CD14-positive monocyte (primary cell): ENCODE measurements at regions not wholly inside any gene's neighbourhood (a gene's known extent, or its start where the extent isn't known, plus 50 kb on each side); places are given as distances from the start of the nearest gene placed in this dataset.

Experiments used
- DNase-seq, 3 donors: peaks; one replicate each; pipeline ENCODE4 v3.0.0-alpha.2; 2011 to 2022
- H2AFZ ChIP-seq: 2 replicates; pipeline ENCODE4 v1.6.0; 2012; ENCODE audit warnings: mild to moderate bottlenecking, low read depth, low read length, inconsistent platforms; ENCODE audit not compliant: insufficient read depth, poor library complexity, severe bottlenecking
- H3K27ac ChIP-seq, 2 donors: 1 replicate in 1 of 2; 2 replicates in 1 of 2; pipeline ENCODE4 v1.5.1; 2012 to 2013; ENCODE audit warnings: low read length in 2 of 2, control low read depth in 1 of 2, inconsistent platforms in 1 of 2, low read depth in 1 of 2, mild to moderate bottlenecking in 1 of 2
- H3K27me3 ChIP-seq, 2 donors: one replicate each; pipeline versions ENCODE4 v1.6.0 to v1.6.1; 2011 to 2013; ENCODE audit warnings: low read length in 2 of 2; ENCODE audit not compliant: control insufficient read depth in 2 of 2, insufficient read depth in 2 of 2
- H3K36me3 ChIP-seq, 2 donors: replicated peaks in 1 of 2; 1 replicate in 1 of 2; 2 replicates in 1 of 2; pipeline versions ENCODE4 v1.5.1 to v1.6.1; 2012 to 2013; ENCODE audit warnings: low read length in 2 of 2, control low read depth in 1 of 2, inconsistent platforms in 1 of 2, mild to moderate bottlenecking in 1 of 2; ENCODE audit not compliant: insufficient read depth in 2 of 2, control insufficient read depth in 1 of 2
- H3K4me1 ChIP-seq, 2 donors: 1 replicate in 1 of 2; 2 replicates in 1 of 2; pipeline versions ENCODE4 v1.5.1 to v1.6.1; 2012 to 2013; ENCODE audit warnings: low read length in 2 of 2, control low read depth in 1 of 2, inconsistent platforms in 1 of 2, mild to moderate bottlenecking in 1 of 2, moderate library complexity in 1 of 2; ENCODE audit not compliant: insufficient read depth in 2 of 2, control insufficient read depth in 1 of 2
- H3K4me2 ChIP-seq: replicated peaks from 2 replicates; pipeline ENCODE3; 2012; ENCODE audit warnings: low read length, moderate library complexity, mild to moderate bottlenecking; ENCODE audit not compliant: poor library complexity, severe bottlenecking; ENCODE audit errors: extremely low read depth
- H3K4me3 ChIP-seq, 3 experiments: fragments of 200-600 bp in 1 of 3; sonication (generic) in 1 of 3; replicated peaks in 1 of 3; 1 replicate in 2 of 3; 2 replicates in 1 of 3; pipeline ENCODE4 v1.5.1; 2011 to 2013; ENCODE audit warnings: low read length in 3 of 3, mild to moderate bottlenecking in 3 of 3, control low read depth in 2 of 3, low read depth in 2 of 3, inconsistent platforms in 1 of 3, moderate library complexity in 1 of 3
- H3K79me2 ChIP-seq: 2 replicates; pipeline ENCODE4 v1.6.0; 2012; ENCODE audit warnings: mild to moderate bottlenecking, control low read depth, inconsistent platforms, low read length, moderate library complexity; ENCODE audit not compliant: insufficient read depth
- H3K9ac ChIP-seq: 2 replicates; pipeline ENCODE4 v1.6.0; 2017; ENCODE audit warnings: low read length, mild to moderate bottlenecking; ENCODE audit not compliant: insufficient read depth, poor library complexity, severe bottlenecking
- H3K9me3 ChIP-seq, 2 donors: replicated peaks in 1 of 2; 1 replicate in 1 of 2; 2 replicates in 1 of 2; pipeline versions ENCODE4 v1.5.1 to v1.6.1; 2012 to 2013; ENCODE audit warnings: low read length in 2 of 2, control low read depth in 1 of 2; ENCODE audit not compliant: control insufficient read depth in 1 of 2, insufficient read depth in 1 of 2
- H4K20me1 ChIP-seq: 2 replicates; pipeline ENCODE4 v1.6.0; 2012; ENCODE audit warnings: mild to moderate bottlenecking, low read length, control low read depth, moderate library complexity; ENCODE audit not compliant: insufficient read depth
- H3K27ac Mint-ChIP-seq, 7 donors: one replicate each; pipeline ENCODE4 v1.8.0; 2020; ENCODE audit warnings: mild to moderate bottlenecking in 7 of 7, mixed read lengths in 7 of 7, moderate library complexity in 6 of 7, inconsistent platforms in 2 of 7
- H3K27me3 Mint-ChIP-seq, 3 donors: one replicate each; pipeline ENCODE4 v1.8.0; 2021 to 2022; ENCODE audit warnings: low read depth in 3 of 3, mild to moderate bottlenecking in 3 of 3, mixed read lengths in 3 of 3, moderate library complexity in 3 of 3, inconsistent platforms in 1 of 3
- H3K36me3 Mint-ChIP-seq, 2 donors: one replicate each; pipeline ENCODE4 v1.8.0; 2020; ENCODE audit warnings: mixed read lengths in 2 of 2, inconsistent platforms in 1 of 2, mild to moderate bottlenecking in 1 of 2
- H3K4me1 Mint-ChIP-seq: one replicate; pipeline ENCODE4 v1.8.0; 2020; ENCODE audit warnings: mild to moderate bottlenecking, mixed read lengths
- H3K4me3 Mint-ChIP-seq, 2 donors: one replicate each; pipeline ENCODE4 v1.8.0; 2020; ENCODE audit warnings: mild to moderate bottlenecking in 2 of 2, mixed read lengths in 2 of 2, moderate library complexity in 1 of 2
- H3K9me3 Mint-ChIP-seq, 7 donors: one replicate each; pipeline ENCODE4 v1.8.0; 2020 to 2022; ENCODE audit warnings: mixed read lengths in 7 of 7, mild to moderate bottlenecking in 6 of 7, moderate library complexity in 6 of 7, inconsistent platforms in 2 of 7
- WGBS: methylation state at CpG from one replicate; pipeline ENCODE4 v1.1.5; 2013; ENCODE audit warnings: missing lambda C conversion rate; ENCODE audit not compliant: insufficient coverage; 5-methylcytosine and 5-hydroxymethylcytosine counted together
- intact Hi-C, 2 donors: fragments of 100-400 bp; cut with micrococcal nuclease; formaldehyde crosslinking; loops; one replicate each; pipeline versions ENCODE4 v1.15.0 to v1.15.1; 2023
- TF ChIP-seq, protein P1 (sequence below): fragments of 200-600 bp; IDR thresholded peaks from one replicate; pipeline ENCODE4 v1.8.0; 2022; ENCODE audit warnings: antibody characterized with exemption, mild to moderate bottlenecking

DNA sequence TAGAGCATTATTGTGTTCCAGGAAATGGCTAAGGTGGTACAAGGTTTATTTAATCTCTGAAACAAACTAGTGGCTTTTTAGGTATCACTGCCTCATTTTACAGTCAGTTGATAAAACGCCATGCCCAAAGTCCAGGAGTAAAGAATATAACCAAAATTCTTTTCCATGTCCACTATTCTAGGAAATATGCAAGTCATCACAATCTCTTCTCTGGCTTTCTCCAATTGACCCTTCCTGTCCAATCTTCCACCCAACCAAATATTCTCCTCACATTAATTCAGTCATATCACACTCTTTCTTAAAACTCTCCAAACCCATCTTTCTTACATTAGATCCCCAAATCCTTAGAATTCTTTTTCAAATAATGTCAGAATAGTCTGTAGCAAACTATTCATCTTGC lies 1110.0 kb upstream of the CDH8 start:
- no peak overlapping the region for H3K27ac Mint-ChIP-seq
- no peaks in the 10 kb centered on the region for H3K9me3 ChIP-seq
- no peak overlapping the region for H3K4me3 ChIP-seq
- H3K4me1 Mint-ChIP-seq = no peaks in the 10 kb centered on the region
- no peaks in the 10 kb centered on the region for H4K20me1 ChIP-seq
- no peaks in the 10 kb centered on the region for H3K27me3 ChIP-seq
- H3K4me2 ChIP-seq = no peak overlapping the region
- H3K4me1 ChIP-seq = no peaks in the 10 kb centered on the region
- intact Hi-C loops = no loop called here
- H3K27me3 Mint-ChIP-seq = peaks cover 0 to 2% (median 0%) of the 10 kb centered on the region in 3 donors
- no peaks in the 10 kb centered on the region for H3K36me3 ChIP-seq
- TF ChIP-seq, protein P1, sequence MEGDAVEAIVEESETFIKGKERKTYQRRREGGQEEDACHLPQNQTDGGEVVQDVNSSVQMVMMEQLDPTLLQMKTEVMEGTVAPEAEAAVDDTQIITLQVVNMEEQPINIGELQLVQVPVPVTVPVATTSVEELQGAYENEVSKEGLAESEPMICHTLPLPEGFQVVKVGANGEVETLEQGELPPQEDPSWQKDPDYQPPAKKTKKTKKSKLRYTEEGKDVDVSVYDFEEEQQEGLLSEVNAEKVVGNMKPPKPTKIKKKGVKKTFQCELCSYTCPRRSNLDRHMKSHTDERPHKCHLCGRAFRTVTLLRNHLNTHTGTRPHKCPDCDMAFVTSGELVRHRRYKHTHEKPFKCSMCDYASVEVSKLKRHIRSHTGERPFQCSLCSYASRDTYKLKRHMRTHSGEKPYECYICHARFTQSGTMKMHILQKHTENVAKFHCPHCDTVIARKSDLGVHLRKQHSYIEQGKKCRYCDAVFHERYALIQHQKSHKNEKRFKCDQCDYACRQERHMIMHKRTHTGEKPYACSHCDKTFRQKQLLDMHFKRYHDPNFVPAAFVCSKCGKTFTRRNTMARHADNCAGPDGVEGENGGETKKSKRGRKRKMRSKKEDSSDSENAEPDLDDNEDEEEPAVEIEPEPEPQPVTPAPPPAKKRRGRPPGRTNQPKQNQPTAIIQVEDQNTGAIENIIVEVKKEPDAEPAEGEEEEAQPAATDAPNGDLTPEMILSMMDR = no peak
- no peaks in the 10 kb centered on the region for H3K36me3 Mint-ChIP-seq
- no peaks in the 10 kb centered on the region for H3K79me2 ChIP-seq
- DNase-seq = no peak
- peaks cover 0 to 5% (median 2%) of the 10 kb centered on the region in 7 donors for H3K9me3 Mint-ChIP-seq
- H3K9ac ChIP-seq = no peak overlapping the region
- 40% methylated on average over 1 of the region's 1 CpG for WGBS
- H2AFZ ChIP-seq = no peak overlapping the region
- no peak overlapping the region for H3K27ac ChIP-seq
- H3K4me3 Mint-ChIP-seq = no peak overlapping the region

DNA sequence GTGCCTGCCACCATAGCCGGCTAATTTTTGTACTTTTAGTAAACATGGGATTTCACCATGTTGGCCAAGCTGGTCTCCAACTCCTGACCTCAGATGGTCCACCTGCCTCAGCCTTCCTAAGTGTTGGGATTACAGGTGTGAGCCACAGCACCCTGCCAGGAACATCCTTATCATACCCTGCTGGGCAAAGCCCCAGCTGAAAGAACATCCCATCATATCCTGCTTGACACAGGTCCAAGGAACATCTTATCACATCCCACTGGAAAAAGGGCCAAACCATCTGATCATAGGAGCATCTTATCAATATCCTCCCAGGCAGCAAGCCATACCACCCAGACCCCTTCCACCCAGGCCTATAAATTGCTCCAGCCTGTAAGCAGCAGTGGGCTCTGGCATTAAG lies 1109.2 kb upstream of the CDH8 start:
- H3K4me1 Mint-ChIP-seq = no peaks in the 10 kb centered on the region
- H3K27ac ChIP-seq = no peak overlapping the region
- H3K36me3 ChIP-seq = no peaks in the 10 kb centered on the region
- H3K27ac Mint-ChIP-seq = no peak overlapping the region
- no peak overlapping the region for H3K4me2 ChIP-seq
- no peaks in the 10 kb centered on the region for H4K20me1 ChIP-seq
- H3K36me3 Mint-ChIP-seq = no peaks in the 10 kb centered on the region
- no peaks in the 10 kb centered on the region for H3K4me1 ChIP-seq
- H3K9ac ChIP-seq = no peak overlapping the region
- H3K4me3 Mint-ChIP-seq = no peak overlapping the region
- no peak overlapping the region for H3K4me3 ChIP-seq
- H3K79me2 ChIP-seq = no peaks in the 10 kb centered on the region
- WGBS = no CpG with 5 or more reads among the region's 1 CpG
- no peak for DNase-seq
- H2AFZ ChIP-seq = no peak overlapping the region
- H3K9me3 ChIP-seq = no peaks in the 10 kb centered on the region
- H3K27me3 Mint-ChIP-seq = peaks cover 0 to 2% (median 0%) of the 10 kb centered on the region in 3 donors
- TF ChIP-seq, protein P1 = no peak
- no peaks in the 10 kb centered on the region for H3K27me3 ChIP-seq
- intact Hi-C loops = no loop called here
- peaks cover 0 to 5% (median 2%) of the 10 kb centered on the region in 7 donors for H3K9me3 Mint-ChIP-seq
